Tibial nerve (tissue), 4 donors: ENCODE measurements at regions not wholly inside any gene's neighbourhood (a gene's known extent, or its start where the extent isn't known, plus 50 kb on each side); places are given as distances from the start of the nearest gene placed in this dataset.

Experiments used
- DNase-seq, 2 donors: peaks; one replicate each; pipeline ENCODE4 v3.0.0-alpha.2; 2019; ENCODE audit warnings: low spot score in 2 of 2
- H3K27ac ChIP-seq, 4 donors: fragments of 200-600 bp; sonication (generic) in 3 of 4; one replicate each; pipeline ENCODE4 v1.5.1; 2017 to 2019; ENCODE audit warnings: mild to moderate bottlenecking in 1 of 4
- H3K27me3 ChIP-seq, 2 donors: fragments of 200-600 bp; sonication (generic) in 1 of 2; one replicate each; pipeline versions ENCODE4 v1.5.1 to v1.6.0; 2017 to 2019
- H3K36me3 ChIP-seq, 3 donors: fragments of 200-600 bp; sonication (generic); one replicate each; pipeline ENCODE4 v1.5.1; 2018 to 2019
- H3K4me1 ChIP-seq, 4 donors: fragments of 200-600 bp; sonication (generic) in 3 of 4; one replicate each; pipeline ENCODE4 v1.5.1; 2017 to 2019
- H3K4me3 ChIP-seq, 4 donors: fragments of 200-600 bp; sonication (generic) in 3 of 4; one replicate each; pipeline ENCODE4 v1.5.1; 2017 to 2019; ENCODE audit warnings: mild to moderate bottlenecking in 1 of 4, moderate library complexity in 1 of 4
- H3K9me3 ChIP-seq, 4 donors: fragments of 200-600 bp; sonication (generic) in 3 of 4; one replicate each; pipeline ENCODE4 v1.5.1; 2017 to 2019
- CTCF ChIP-seq, 5 experiments: fragments of 200-600 bp in 3 of 5; fragments of 450-650 bp in 2 of 5; sonication (generic) in 3 of 5; IDR thresholded peaks; one replicate each; pipeline ENCODE4 v1.5.1; 2016 to 2019; ENCODE audit warnings: antibody characterized with exemption in 5 of 5, mild to moderate bottlenecking in 3 of 5, moderate library complexity in 2 of 5
- EP300 ChIP-seq, 2 donors: sonication (generic); formaldehyde crosslinking; IDR thresholded peaks; one replicate each; pipeline ENCODE4 v1.6.1; 2017; ENCODE audit warnings: antibody characterized with exemption in 2 of 2, mild to moderate bottlenecking in 1 of 2
- POLR2A ChIP-seq, 2 donors: fragments of 450-650 bp; IDR thresholded peaks; one replicate each; pipeline ENCODE4 v1.6.1; 2017; ENCODE audit warnings: antibody characterized with exemption in 2 of 2, mild to moderate bottlenecking in 2 of 2, moderate library complexity in 2 of 2
- WGBS, 2 donors: methylation state at CpG; one replicate each; pipeline ENCODE4 v1.1.5; 2018; 5-methylcytosine and 5-hydroxymethylcytosine counted together

DNA sequence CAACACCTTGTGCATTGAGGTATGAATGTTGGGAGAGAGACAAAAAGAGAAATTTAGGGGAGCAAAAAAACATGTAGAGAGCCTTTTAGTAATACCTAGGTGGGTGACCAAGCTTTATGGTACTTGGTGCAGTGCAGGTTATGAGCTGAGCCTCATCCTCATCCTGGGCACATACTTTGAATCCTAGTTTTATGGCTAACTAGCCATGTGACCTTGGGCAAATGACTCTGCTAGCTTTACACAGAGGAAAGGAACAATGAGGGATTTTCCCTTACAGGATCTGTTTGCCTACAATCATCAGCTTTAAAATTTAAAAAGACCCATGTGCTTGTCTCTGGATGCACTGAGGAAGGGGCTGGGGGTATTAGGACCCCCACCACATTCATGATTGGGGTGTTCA lies 187.8 kb upstream of the ISX start:
- TF ChIP-seq POLR2A (IDR thresholded peaks at IDR 0.05) (no peak), CTCF (IDR thresholded peaks at IDR 0.05) (no peak), EP300 (IDR thresholded peaks at IDR 0.05) (no peak)
- no peak overlapping the region for H3K27ac ChIP-seq
- no peak overlapping the region for H3K4me3 ChIP-seq
- no peaks in the 10 kb centered on the region for H3K27me3 ChIP-seq
- DNase-seq, result no peak
- H3K9me3 ChIP-seq, result no peaks in the 10 kb centered on the region
- no peaks in the 10 kb centered on the region for H3K36me3 ChIP-seq
- no peaks in the 10 kb centered on the region for H3K4me1 ChIP-seq

DNA sequence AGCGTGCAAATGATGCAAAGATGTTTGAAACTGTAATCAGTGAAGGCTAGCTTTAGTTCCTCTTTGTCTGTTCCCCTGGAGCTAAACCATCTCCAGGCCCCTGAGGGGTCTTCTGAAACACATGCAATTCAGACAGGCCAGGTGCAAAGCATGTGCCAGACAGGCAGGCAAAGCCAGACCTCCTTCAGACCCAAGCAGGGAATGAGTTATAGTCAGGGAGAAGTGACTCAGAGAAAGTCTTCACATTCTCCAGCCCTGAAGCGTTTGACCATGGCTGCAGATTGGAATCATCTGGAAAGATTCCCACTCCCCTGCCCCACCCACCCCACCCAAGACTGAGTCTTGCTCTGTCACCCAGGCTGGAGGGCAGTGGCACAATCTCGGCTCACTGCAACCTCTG lies 187.0 kb upstream of the ISX start:
- TF ChIP-seq POLR2A (IDR thresholded peaks at IDR 0.05), result no peak
- no peak for TF ChIP-seq EP300 (IDR thresholded peaks at IDR 0.05)
- no peak for TF ChIP-seq CTCF (IDR thresholded peaks at IDR 0.05)

DNA sequence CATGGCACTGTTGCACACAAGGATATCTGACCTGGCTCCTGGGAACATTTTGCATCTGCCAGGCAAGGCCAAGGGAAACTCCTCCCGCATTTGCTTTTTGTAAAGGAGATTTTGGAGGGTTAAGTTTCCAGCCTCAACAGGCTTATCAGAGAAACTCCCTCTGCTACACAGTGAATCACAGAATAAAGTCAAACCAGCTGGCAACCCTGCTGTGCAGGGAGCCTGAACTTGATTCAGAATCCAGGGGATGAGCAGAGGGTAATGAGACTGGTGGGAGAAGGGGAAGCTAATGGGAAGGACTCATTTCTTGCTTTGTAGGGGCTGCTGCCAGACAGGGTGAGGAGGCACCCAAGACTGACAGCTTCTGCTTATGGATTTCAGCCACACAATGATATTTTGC lies 185.3 kb upstream of the ISX start:
- DNase-seq, result no peak
- H3K27me3 ChIP-seq, result no peaks in the 10 kb centered on the region
- H3K9me3 ChIP-seq, result no peaks in the 10 kb centered on the region
- TF ChIP-seq EP300 (IDR thresholded peaks at IDR 0.05) (no peak), CTCF (IDR thresholded peaks at IDR 0.05) (no peak), POLR2A (IDR thresholded peaks at IDR 0.05) (no peak)
- H3K36me3 ChIP-seq, result no peaks in the 10 kb centered on the region
- H3K27ac ChIP-seq, result no peak overlapping the region
- no peak overlapping the region for H3K4me3 ChIP-seq
- H3K4me1 ChIP-seq, result no peaks in the 10 kb centered on the region
- WGBS, 2 donors, result 82 to 88% methylated on average over 1 of the region's 1 CpG

More for the DNA sequence above, 187.0 kb upstream of the ISX start:
- no peak overlapping the region for H3K27ac ChIP-seq
- no peaks in the 10 kb centered on the region for H3K4me1 ChIP-seq
- 83 to 84% methylated on average over 2 to 3 of the region's 3 CpGs for WGBS, 2 donors
- H3K4me3 ChIP-seq, result no peak overlapping the region
- no peak for DNase-seq
- H3K27me3 ChIP-seq, result no peaks in the 10 kb centered on the region
- H3K36me3 ChIP-seq, result no peaks in the 10 kb centered on the region
- no peaks in the 10 kb centered on the region for H3K9me3 ChIP-seq

DNA sequence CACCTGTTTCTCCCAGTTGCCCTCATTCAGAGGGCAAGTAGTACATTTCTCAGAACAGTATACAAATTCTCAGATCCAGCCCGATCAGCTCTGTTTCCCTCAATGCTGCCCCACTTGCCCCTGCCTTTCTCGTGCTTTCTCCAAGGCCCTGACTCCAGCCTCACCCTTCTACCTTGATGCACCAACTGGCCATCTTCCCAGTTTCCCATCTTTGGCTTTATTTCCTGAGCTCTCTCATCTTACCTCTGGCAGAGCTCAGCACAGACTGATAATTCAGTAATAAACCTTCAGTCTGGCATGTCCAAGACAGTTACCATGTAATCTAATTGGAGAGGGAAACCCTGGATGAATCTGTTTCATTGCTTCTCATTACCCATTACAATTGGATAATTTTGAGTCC lies 184.5 kb upstream of the ISX start:
- no peaks in the 10 kb centered on the region for H3K27me3 ChIP-seq
- H3K9me3 ChIP-seq, result no peaks in the 10 kb centered on the region
- no peak overlapping the region for H3K27ac ChIP-seq
- H3K36me3 ChIP-seq, result no peaks in the 10 kb centered on the region
- TF ChIP-seq CTCF (IDR thresholded peaks at IDR 0.05) (no peak), POLR2A (IDR thresholded peaks at IDR 0.05) (no peak)
- no peak for DNase-seq
- 76 to 83% methylated on average over 2 of the region's 2 CpGs for WGBS, 2 donors
- H3K4me3 ChIP-seq, result no peak overlapping the region
- H3K4me1 ChIP-seq, result no peaks in the 10 kb centered on the region

DNA sequence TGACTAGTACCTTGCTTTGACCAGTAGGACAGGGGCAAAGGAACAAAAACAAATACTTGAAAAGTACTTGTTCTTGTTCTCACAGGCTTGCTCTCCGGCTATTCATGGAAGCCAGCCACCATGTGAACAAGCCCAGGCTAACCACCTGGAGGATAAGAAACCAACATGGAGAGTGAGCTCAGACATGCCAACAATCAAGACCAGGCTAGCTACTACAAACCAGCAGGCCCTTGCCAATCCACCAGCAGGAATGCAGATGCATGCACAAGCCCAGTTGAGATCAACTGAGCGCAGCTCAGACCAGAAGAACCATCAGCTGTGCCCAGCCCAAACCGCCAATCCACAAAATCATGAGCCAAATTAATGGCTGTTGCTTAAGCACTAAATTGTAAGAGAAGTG lies 180.1 kb upstream of the ISX start:
- DNase-seq, result no peak
- Histone ChIP-seq H3K4me3 (no peak overlapping the region), H3K27ac (no peak overlapping the region), H3K36me3 (no peaks in the 10 kb centered on the region), H3K9me3 (peaks cover 0 to 22% (median 2%) of the 10 kb centered on the region in 4 donors), H3K4me1 (no peaks in the 10 kb centered on the region), H3K27me3 (no peaks in the 10 kb centered on the region)
- TF ChIP-seq CTCF (IDR thresholded peaks at IDR 0.05) (no peak), EP300 (IDR thresholded peaks at IDR 0.05) (no peak), POLR2A (IDR thresholded peaks at IDR 0.05) (no peak)
- WGBS, 2 donors, result 75 to 93% methylated on average over 3 of the region's 3 CpGs
